Fibroblast of mammary gland (primary cell): ENCODE measurements at regions not wholly inside any gene's neighbourhood (a gene's known extent, or its start where the extent isn't known, plus 50 kb on each side); places are given as distances from the start of the nearest gene placed in this dataset.

Source experiments
- DNase-seq: peaks from one replicate; pipeline ENCODE4 v3.0.0-alpha.2; 2010; ENCODE audit warnings: low read depth
- H3K4me3 ChIP-seq: 2 replicates; pipeline ENCODE4 v1.5.1; 2011; ENCODE audit warnings: low read depth, mild to moderate bottlenecking, low read length, moderate library complexity; ENCODE audit not compliant: control insufficient read depth
- TF ChIP-seq, protein P1 (sequence below): conservative IDR thresholded peaks from 2 replicates; pipeline ENCODE4 v1.5.1; 2011; ENCODE audit warnings: low read depth, low read length, inconsistent platforms; ENCODE audit not compliant: control insufficient read depth, insufficient read depth

DNA sequence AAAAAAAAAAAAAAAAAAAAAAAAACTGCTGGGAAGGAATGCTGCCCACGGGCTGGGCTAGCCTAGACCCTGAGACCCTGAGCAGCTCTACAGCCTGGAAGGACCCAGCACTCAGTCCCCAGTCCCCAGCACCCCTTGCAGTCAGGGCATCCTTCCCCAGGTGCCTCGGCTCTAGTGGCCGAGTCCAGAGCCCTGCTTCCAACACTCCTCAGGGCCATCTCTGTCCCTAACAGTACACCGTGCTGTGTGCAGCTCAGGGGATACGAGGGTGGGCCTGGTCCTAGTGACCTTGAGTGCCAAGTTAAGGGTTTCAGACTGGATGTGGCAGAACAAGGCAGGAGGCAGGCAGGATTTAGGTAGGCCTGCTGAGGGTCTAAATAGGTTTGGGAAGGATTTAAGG lies 50.2 kb upstream of the LRP8 start:
- TF ChIP-seq, protein P1, sequence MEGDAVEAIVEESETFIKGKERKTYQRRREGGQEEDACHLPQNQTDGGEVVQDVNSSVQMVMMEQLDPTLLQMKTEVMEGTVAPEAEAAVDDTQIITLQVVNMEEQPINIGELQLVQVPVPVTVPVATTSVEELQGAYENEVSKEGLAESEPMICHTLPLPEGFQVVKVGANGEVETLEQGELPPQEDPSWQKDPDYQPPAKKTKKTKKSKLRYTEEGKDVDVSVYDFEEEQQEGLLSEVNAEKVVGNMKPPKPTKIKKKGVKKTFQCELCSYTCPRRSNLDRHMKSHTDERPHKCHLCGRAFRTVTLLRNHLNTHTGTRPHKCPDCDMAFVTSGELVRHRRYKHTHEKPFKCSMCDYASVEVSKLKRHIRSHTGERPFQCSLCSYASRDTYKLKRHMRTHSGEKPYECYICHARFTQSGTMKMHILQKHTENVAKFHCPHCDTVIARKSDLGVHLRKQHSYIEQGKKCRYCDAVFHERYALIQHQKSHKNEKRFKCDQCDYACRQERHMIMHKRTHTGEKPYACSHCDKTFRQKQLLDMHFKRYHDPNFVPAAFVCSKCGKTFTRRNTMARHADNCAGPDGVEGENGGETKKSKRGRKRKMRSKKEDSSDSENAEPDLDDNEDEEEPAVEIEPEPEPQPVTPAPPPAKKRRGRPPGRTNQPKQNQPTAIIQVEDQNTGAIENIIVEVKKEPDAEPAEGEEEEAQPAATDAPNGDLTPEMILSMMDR: no peak
- no peak for DNase-seq
- no peak overlapping the region for H3K4me3 ChIP-seq

GRCh38 chr1:53378932-53379661 lies 51.2 kb upstream of the LRP8 start:
- TF ChIP-seq, protein P1: no peak
- no peak for DNase-seq
- no peak overlapping the region for H3K4me3 ChIP-seq

- H3K4me3 ChIP-seq: no peak overlapping the region
- TF ChIP-seq, protein P1: no peak
- DNase-seq: no peak
Measured at GRCh38 chr1:53379662-53380002, 51.8 kb upstream of the LRP8 start.

GRCh38 chr1:53380296-53380695 lies 52.4 kb upstream of the LRP8 start:
- no peak overlapping the region for H3K4me3 ChIP-seq
- TF ChIP-seq, protein P1: no peak
- no peak for DNase-seq

- TF ChIP-seq, protein P1: no peak
- peak; percentile 66 for DNase-seq
- no peak overlapping the region for H3K4me3 ChIP-seq
Measured at GRCh38 chr1:53381790-53382401, 54.0 kb upstream of the LRP8 start.

DNA sequence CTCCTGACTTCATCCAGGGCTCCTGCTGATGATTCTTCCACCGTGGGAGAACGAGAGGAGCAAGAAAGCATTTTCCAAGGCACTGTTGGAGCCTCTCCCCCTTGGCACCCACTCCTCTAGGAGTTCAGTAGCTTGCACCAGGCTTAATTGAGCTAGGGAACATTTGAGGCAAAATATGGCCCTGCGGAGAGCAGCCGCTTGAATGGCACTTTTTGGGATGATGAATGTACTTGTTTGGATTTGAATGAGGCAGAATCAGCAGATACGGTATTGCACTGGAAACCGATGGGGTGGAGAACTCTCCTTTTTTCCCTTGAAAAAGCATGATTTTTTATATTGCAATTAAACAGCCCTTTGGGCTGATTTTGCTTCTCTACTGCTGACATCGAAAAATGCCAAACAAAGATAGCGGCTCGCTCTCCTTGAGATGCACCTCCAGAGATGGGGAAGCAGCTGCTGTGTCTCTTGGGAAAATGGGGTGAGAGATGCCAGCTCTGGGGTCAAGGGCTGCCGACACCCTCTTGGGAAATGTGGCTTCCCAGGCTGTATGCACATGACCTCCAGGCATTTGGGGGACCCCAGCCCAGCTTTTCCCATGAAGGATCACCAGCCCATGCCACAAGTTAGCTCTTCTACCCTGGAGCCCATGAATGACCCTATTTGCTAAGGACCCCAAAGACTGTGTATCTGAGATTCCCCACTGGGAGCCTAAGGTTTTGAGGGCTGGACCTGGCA lies 55.4 kb upstream of the LRP8 start:
- no peak for DNase-seq
- TF ChIP-seq, protein P1: no peak

More for the DNA sequence above, 55.4 kb upstream of the LRP8 start:
- no peak overlapping the region for H3K4me3 ChIP-seq
